ENCODE measurements at regions not wholly inside any gene's neighbourhood (a gene's known extent, or its start where the extent isn't known, plus 50 kb on each side); places are given as distances from the start of the nearest gene placed in this dataset.

GRCh38 chr1:199646761-199647160 is 380.7 kb upstream of the NR5A2 start:
- no peaks in the 10 kb centered on the region for H3K27me3 ChIP-seq (ENCODE audit: control insufficient read depth, insufficient read depth, low read length)

GRCh38 chr1:199657449-199657848 is 370.1 kb upstream of the NR5A2 start:
- no peaks in the 10 kb centered on the region for H3K4me1 ChIP-seq (ENCODE audit: control insufficient read depth, insufficient read depth, low read length)
- no peaks in the 10 kb centered on the region for H3K9me3 ChIP-seq (ENCODE audit: control insufficient read depth, insufficient read depth, low read length)
- H3K4me3 ChIP-seq (ENCODE audit: low read depth, low read length), result no peak overlapping the region
- H3K9ac ChIP-seq (ENCODE audit: low read depth, low read length), result no peak overlapping the region
- no peaks in the 10 kb centered on the region for H3K36me3 ChIP-seq (ENCODE audit: control insufficient read depth, insufficient read depth, low read length)
- H3K27me3 ChIP-seq (ENCODE audit: control insufficient read depth, insufficient read depth, low read length), result no peaks in the 10 kb centered on the region

More at GRCh38 chr1:199646761-199647160, 380.7 kb upstream of the NR5A2 start:
- Histone ChIP-seq H3K9ac (ENCODE audit: low read depth, low read length) (no peak overlapping the region), H3K4me3 (ENCODE audit: low read depth, low read length) (no peak overlapping the region), H3K4me1 (ENCODE audit: control insufficient read depth, insufficient read depth, low read length) (no peaks in the 10 kb centered on the region), H3K9me3 (ENCODE audit: control insufficient read depth, insufficient read depth, low read length) (no peaks in the 10 kb centered on the region), H3K36me3 (ENCODE audit: control insufficient read depth, insufficient read depth, low read length) (no peaks in the 10 kb centered on the region)

DNA sequence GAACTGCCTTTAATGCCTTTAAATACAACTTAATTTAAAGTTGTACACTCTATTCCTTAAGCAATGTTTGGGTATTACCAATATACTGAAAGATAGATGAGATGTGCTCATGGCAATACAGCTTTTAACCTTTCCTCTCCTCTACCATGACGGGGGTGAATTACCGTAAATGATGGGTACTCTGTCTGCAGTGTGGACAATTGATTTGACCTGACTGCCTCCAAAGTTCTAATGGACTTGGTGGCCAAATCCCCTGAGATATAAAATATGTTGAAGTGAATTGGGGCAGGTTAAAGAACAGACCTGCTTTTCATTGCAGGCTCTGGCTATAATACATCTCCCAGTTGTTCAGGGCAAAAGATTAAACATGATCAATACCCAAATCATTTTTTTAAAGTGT is 367.4 kb upstream of the NR5A2 start:
- Histone ChIP-seq H3K4me3 (ENCODE audit: low read depth, low read length) (no peak overlapping the region), H3K36me3 (ENCODE audit: control insufficient read depth, insufficient read depth, low read length) (no peaks in the 10 kb centered on the region), H3K9me3 (ENCODE audit: control insufficient read depth, insufficient read depth, low read length) (no peaks in the 10 kb centered on the region), H3K4me1 (ENCODE audit: control insufficient read depth, insufficient read depth, low read length) (no peaks in the 10 kb centered on the region), H3K9ac (ENCODE audit: low read depth, low read length) (no peak overlapping the region), H3K27me3 (ENCODE audit: control insufficient read depth, insufficient read depth, low read length) (no peaks in the 10 kb centered on the region)

DNA sequence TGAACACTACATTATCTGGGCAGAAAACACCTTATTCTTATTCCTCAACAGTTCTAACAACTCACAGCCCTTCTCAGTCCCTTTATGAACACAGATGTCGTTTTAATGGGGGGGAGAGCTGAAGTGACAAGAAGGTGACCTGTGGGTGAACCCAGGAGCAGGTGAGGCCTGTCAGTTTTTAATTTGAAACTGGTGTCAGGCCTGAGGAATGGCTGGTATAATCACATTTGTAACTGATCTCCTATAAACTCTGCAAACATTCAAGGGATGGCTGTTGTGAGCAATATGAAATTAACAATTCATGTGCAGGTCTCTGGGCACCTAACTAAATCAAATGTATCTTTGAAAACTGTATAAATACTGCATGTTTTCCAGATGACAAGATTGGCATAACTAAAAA is 362.1 kb upstream of the NR5A2 start:
- no peaks in the 10 kb centered on the region for H3K27me3 ChIP-seq (ENCODE audit: control insufficient read depth, insufficient read depth, low read length)
- no peaks in the 10 kb centered on the region for H3K9me3 ChIP-seq (ENCODE audit: control insufficient read depth, insufficient read depth, low read length)
- H3K36me3 ChIP-seq (ENCODE audit: control insufficient read depth, insufficient read depth, low read length), result no peaks in the 10 kb centered on the region
- H3K9ac ChIP-seq (ENCODE audit: low read depth, low read length), result no peak overlapping the region
- no peak overlapping the region for H3K4me3 ChIP-seq (ENCODE audit: low read depth, low read length)
- no peaks in the 10 kb centered on the region for H3K4me1 ChIP-seq (ENCODE audit: control insufficient read depth, insufficient read depth, low read length)

GRCh38 chr1:199667089-199667488 is 360.4 kb upstream of the NR5A2 start:
- Histone ChIP-seq H3K4me3 (ENCODE audit: low read depth, low read length) (no peak overlapping the region), H3K9ac (ENCODE audit: low read depth, low read length) (no peak overlapping the region), H3K36me3 (ENCODE audit: control insufficient read depth, insufficient read depth, low read length) (no peaks in the 10 kb centered on the region), H3K9me3 (ENCODE audit: control insufficient read depth, insufficient read depth, low read length) (no peaks in the 10 kb centered on the region), H3K27me3 (ENCODE audit: control insufficient read depth, insufficient read depth, low read length) (no peaks in the 10 kb centered on the region), H3K4me1 (ENCODE audit: control insufficient read depth, insufficient read depth, low read length) (no peaks in the 10 kb centered on the region)

GRCh38 chr1:199669916-199670315 is 357.6 kb upstream of the NR5A2 start:
- Histone ChIP-seq H3K27me3 (ENCODE audit: control insufficient read depth, insufficient read depth, low read length) (no peaks in the 10 kb centered on the region), H3K4me1 (ENCODE audit: control insufficient read depth, insufficient read depth, low read length) (no peaks in the 10 kb centered on the region), H3K9ac (ENCODE audit: low read depth, low read length) (no peak overlapping the region)

GRCh38 chr1:199671684-199672083 is 355.8 kb upstream of the NR5A2 start:
- Histone ChIP-seq H3K4me3 (ENCODE audit: low read depth, low read length) (no peak overlapping the region), H3K36me3 (ENCODE audit: control insufficient read depth, insufficient read depth, low read length) (no peaks in the 10 kb centered on the region), H3K9me3 (ENCODE audit: control insufficient read depth, insufficient read depth, low read length) (no peaks in the 10 kb centered on the region), H3K4me1 (ENCODE audit: control insufficient read depth, insufficient read depth, low read length) (no peaks in the 10 kb centered on the region), H3K27me3 (ENCODE audit: control insufficient read depth, insufficient read depth, low read length) (no peaks in the 10 kb centered on the region), H3K9ac (ENCODE audit: low read depth, low read length) (no peak overlapping the region)

More at GRCh38 chr1:199669916-199670315, 357.6 kb upstream of the NR5A2 start:
- Histone ChIP-seq H3K36me3 (ENCODE audit: control insufficient read depth, insufficient read depth, low read length) (no peaks in the 10 kb centered on the region), H3K4me3 (ENCODE audit: low read depth, low read length) (no peak overlapping the region), H3K9me3 (ENCODE audit: control insufficient read depth, insufficient read depth, low read length) (no peaks in the 10 kb centered on the region)

DNA sequence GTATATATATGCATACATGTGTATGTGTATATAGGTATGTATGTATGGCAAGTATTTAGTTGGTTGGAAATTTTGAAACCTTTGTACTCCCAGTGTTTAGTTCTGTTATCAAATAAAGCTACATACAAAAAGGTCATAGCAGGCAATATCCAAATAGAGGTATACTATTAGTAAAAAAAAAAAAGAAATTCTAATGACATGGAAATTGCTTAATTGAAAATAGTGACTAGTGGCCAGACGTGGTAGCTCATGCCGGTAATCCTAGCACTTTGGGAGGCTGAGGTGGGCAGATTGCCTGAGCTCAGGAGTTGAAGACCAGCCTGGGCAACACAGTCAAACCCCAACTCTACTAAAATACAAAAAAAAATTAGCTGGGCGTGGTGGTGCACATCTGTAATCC is 351.6 kb upstream of the NR5A2 start:
- no peaks in the 10 kb centered on the region for H3K9me3 ChIP-seq (ENCODE audit: control insufficient read depth, insufficient read depth, low read length)
- peaks cover 8% of the 10 kb centered on the region for H3K4me1 ChIP-seq (ENCODE audit: control insufficient read depth, insufficient read depth, low read length)
- no peaks in the 10 kb centered on the region for H3K36me3 ChIP-seq (ENCODE audit: control insufficient read depth, insufficient read depth, low read length)
- H3K4me3 ChIP-seq (ENCODE audit: low read depth, low read length), result no peak overlapping the region
- H3K9ac ChIP-seq (ENCODE audit: low read depth, low read length), result no peak overlapping the region
- no peaks in the 10 kb centered on the region for H3K27me3 ChIP-seq (ENCODE audit: control insufficient read depth, insufficient read depth, low read length)

- no peak overlapping the region for H3K9ac ChIP-seq (ENCODE audit: low read depth, low read length)
- no peaks in the 10 kb centered on the region for H3K27me3 ChIP-seq (ENCODE audit: control insufficient read depth, insufficient read depth, low read length)
- H3K36me3 ChIP-seq (ENCODE audit: control insufficient read depth, insufficient read depth, low read length), result no peaks in the 10 kb centered on the region
- no peaks in the 10 kb centered on the region for H3K9me3 ChIP-seq (ENCODE audit: control insufficient read depth, insufficient read depth, low read length)
- H3K4me1 ChIP-seq (ENCODE audit: control insufficient read depth, insufficient read depth, low read length), result peaks cover 8% of the 10 kb centered on the region
- H3K4me3 ChIP-seq (ENCODE audit: low read depth, low read length), result no peak overlapping the region
These were observed 348.7 kb upstream of the NR5A2 start for GRCh38 chr1:199678771-199679170.

DNA sequence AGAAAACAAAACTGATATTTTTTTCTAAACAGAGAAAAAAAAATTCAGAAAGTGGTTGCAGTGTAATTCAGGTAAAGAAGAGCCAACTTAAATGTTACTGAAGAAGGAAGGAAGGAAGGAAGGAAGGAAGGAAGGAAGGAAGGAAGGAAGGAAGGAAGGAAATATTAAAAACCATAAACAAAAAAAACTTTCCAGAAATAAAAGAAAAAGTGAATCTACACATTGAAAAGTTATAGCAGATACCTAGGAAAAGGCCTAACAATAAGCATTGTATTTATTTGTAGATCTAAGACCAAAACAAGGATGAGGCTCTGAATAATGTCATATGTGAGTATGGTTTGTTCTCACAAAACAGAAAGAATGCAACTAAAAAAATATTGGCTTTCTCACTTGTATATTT is 345.4 kb upstream of the NR5A2 start:
- Histone ChIP-seq H3K9ac (ENCODE audit: low read depth, low read length) (no peak overlapping the region), H3K9me3 (ENCODE audit: control insufficient read depth, insufficient read depth, low read length) (no peaks in the 10 kb centered on the region), H3K36me3 (ENCODE audit: control insufficient read depth, insufficient read depth, low read length) (no peaks in the 10 kb centered on the region), H3K4me3 (ENCODE audit: low read depth, low read length) (no peak overlapping the region), H3K27me3 (ENCODE audit: control insufficient read depth, insufficient read depth, low read length) (no peaks in the 10 kb centered on the region), H3K4me1 (ENCODE audit: control insufficient read depth, insufficient read depth, low read length) (peaks cover 8% of the 10 kb centered on the region)

DNA sequence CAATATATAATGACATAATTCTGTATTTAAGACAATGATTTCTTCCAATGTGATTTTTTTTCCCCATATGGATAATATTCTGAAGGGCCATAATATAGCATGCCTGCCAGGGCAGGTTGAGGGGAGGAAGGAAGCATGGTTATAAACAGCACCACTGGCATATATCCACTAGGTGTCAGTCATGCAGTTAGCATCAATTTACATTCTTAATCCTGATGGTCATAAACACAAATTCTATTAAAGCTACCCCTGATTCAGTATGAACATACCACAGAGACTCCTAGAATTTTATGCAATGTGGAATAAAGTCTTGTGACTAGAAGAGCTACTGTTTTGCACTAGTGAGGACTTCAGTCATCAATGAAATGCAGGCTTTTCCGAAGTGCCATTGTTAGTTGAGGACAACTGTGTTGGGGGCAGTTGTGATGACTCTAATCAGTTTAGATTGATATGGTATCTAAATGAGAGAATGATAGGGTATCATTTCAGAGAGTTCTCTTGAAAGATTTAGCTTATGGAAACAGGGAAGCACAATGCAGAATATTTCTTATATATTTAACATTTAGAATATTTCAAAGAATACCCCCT is 342.7 kb upstream of the NR5A2 start:
- H3K9me3 ChIP-seq (ENCODE audit: control insufficient read depth, insufficient read depth, low read length), result no peaks in the 10 kb centered on the region
- H3K4me3 ChIP-seq (ENCODE audit: low read depth, low read length), result no peak overlapping the region
- no peaks in the 10 kb centered on the region for H3K36me3 ChIP-seq (ENCODE audit: control insufficient read depth, insufficient read depth, low read length)
- H3K4me1 ChIP-seq (ENCODE audit: control insufficient read depth, insufficient read depth, low read length), result peaks cover 14% of the 10 kb centered on the region
- no peaks in the 10 kb centered on the region for H3K27me3 ChIP-seq (ENCODE audit: control insufficient read depth, insufficient read depth, low read length)
- no peak overlapping the region for H3K9ac ChIP-seq (ENCODE audit: low read depth, low read length)

DNA sequence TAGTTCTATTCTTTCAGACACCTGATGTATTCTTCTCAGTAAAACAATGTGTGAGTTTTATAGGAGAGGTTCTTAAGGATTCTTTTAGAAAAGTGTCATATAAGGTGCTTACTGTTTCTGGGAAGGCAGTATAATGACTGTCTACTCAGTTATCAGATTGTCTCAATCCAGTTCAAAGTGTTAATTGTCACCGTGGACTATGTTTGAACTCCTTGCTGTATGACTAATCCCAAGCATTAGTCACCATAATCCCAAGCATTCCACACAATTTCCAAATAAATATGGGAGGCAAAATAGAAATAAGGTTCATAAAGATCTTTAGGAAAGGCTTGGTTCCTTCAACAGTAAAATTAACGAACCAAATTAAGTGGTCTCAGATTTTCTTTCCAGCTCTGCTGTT is 342.1 kb upstream of the NR5A2 start:
- Histone ChIP-seq H3K36me3 (ENCODE audit: control insufficient read depth, insufficient read depth, low read length) (no peaks in the 10 kb centered on the region), H3K9ac (ENCODE audit: low read depth, low read length) (no peak overlapping the region), H3K27me3 (ENCODE audit: control insufficient read depth, insufficient read depth, low read length) (no peaks in the 10 kb centered on the region), H3K9me3 (ENCODE audit: control insufficient read depth, insufficient read depth, low read length) (no peaks in the 10 kb centered on the region), H3K4me3 (ENCODE audit: low read depth, low read length) (no peak overlapping the region), H3K4me1 (ENCODE audit: control insufficient read depth, insufficient read depth, low read length) (peaks cover 20% of the 10 kb centered on the region)

Measured in iPS-15b (cell line).